ENCODE measurements at regions not wholly inside any gene's neighbourhood (a gene's known extent, or its start where the extent isn't known, plus 50 kb on each side); places are given as distances from the start of the nearest gene placed in this dataset.
A peak's percentile ranks its signal among the peaks of the same experiment; 100 is the strongest.

DNA sequence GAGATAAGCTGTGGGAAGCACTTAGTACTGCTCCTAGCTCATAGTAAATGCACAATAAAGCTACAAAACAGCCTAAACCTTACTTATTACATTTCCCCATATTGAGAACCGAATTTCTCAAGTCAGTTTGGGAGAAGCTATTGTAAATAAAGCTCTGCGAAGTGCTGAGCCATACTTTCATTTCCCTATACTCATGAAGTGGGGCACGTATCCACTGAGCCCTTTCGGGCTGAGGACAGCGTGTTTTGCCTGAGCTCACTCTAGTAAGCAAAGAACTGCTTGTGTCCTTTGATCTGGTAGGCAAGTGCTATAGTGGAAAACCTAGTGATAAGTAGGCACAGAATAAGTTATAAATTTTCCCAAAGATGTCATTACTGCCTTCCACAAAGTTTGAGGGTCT is 165.0 kb downstream of the RSL24D1 start:
- FAIRE-seq (no peak), DNase-seq (ENCODE audit: insufficient read length, low spot score) (no peak)

DNA sequence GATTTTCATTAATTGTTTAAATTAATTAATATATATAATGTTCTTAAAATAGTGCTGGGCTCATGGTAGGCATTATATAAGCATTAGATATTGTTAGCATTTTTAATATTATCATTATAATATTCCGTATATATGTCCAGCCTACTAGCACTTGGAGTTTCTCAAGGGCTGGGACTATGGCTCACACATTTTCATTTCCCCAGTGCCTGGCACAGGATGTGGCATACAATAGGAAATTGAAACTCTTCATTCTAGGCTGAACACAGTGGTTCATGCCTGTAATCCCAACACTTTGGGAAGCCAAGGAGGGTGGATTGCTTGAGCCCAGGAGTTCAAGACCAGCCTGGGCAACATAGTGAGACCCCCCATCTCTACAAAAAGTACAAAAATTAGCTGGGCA is 170.4 kb downstream of the RSL24D1 start:
- no peak for FAIRE-seq
- DNase-seq (ENCODE audit: insufficient read length, low spot score), result no peak

DNA sequence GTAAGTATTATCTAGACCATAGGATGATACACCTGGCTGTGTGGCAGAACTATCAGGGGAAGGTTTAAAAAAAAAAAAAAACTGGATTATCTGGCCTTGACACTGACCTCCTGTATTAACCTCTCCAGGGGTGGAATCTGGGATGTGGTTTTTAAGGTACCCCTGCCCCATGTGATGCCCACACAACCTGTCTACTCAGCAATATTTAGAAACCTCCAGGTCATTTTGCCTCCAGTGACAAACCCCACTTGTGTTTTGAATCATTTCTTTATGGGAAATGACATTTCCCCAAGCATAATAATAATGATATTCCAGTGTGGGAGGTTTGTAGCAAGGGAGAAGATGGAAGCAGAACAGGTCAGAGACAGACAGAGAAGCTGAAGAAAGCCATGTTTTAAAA is 179.1 kb downstream of the RSL24D1 start:
- DNase-seq (ENCODE audit: insufficient read length, low spot score) (no peak), FAIRE-seq (no peak)

DNA sequence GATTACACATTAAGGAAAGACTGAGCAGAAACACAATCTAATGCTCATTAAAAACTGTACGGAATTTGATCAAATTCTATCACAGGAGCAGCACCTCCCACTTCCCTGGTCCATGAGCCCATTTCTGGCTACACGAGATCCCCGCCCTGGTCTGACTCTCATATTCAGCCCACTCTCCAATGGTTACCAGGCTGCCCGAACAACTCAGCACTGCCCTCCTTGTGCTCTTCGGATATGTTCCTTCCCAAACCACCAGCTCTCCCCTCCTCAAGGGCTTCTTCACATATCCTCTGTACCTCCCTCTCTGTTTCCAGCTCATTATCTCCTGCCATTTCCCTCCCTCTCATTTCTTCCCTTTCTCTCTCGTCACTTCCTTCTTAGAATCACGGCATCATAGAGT is 180.5 kb downstream of the RSL24D1 start:
- no peak for DNase-seq (ENCODE audit: insufficient read length, low spot score)
- no peak for FAIRE-seq

DNA sequence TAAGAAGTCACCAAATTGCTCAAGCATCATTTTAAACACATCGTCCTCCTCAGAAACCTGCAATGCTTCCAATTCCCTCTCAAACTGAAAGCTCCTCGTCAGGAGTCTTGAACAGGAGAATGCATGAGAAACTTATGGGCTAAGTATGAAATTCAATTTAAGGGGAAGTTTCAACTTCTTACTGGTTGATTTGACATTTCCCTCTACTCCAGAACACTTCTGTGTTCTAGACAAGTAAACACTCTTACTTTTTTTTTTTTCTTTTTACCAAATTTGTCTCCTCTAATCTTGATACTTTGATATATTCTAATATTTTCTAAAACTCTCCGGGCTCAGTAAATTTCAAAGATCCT is 181.7 kb downstream of the RSL24D1 start:
- FAIRE-seq, result no peak

DNA sequence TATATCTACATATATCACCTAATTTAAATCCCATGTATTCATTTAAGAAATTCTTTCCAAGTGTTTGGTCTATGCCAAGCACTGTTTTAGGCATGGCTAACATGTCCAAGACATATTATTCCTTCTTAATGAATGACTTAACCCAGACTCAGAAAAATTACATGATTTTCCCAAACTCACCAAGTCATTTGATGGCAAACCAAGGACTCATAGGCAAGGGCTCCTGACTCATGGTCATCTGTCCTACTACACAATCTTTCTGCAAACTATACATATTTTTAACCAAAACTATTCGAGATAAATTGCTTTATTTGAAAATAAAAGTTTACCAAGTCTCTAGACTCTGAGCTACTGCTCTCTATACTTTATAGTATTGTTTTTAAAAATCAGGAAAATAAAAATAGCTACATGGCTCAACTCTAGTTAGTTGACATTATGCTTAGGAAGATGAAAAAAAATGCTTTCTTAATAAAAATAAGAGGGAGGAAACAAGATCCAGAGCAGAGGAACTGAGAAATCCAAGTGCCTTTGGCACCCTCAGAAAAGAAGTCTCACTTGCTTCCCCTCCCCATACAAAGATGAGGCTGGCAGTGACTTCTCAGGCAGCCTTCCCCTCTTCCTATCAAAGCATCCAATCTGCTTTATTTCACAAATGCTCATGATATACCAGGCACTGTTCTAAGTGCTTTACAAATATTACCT is 182.2 kb downstream of the RSL24D1 start:
- FAIRE-seq (no peak), DNase-seq (ENCODE audit: insufficient read length, low spot score) (no peak)

More for the DNA sequence above, 181.7 kb downstream of the RSL24D1 start:
- no peak for DNase-seq (ENCODE audit: insufficient read length, low spot score)

DNA sequence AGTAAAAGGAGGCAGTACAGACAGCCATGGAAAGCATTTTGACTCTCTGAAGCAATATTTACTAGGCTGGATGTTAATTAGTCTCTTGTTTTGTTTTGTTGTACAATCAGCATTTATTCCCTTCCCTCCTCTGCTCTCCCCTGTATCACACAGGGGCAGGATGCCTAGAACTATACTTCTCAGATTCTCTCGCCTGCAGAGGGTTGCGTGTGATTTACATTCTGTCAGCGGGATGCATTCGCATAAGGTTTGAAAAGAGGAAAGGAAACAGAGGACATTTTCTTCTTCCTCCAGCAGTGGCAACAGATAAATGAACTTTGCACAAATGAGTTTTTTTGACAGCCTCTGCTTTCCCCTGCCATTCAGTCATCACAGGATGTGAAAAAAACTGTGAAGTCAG is 188.3 kb downstream of the RSL24D1 start:
- DNase-seq (ENCODE audit: insufficient read length, low spot score) (no peak), FAIRE-seq (no peak)

DNA sequence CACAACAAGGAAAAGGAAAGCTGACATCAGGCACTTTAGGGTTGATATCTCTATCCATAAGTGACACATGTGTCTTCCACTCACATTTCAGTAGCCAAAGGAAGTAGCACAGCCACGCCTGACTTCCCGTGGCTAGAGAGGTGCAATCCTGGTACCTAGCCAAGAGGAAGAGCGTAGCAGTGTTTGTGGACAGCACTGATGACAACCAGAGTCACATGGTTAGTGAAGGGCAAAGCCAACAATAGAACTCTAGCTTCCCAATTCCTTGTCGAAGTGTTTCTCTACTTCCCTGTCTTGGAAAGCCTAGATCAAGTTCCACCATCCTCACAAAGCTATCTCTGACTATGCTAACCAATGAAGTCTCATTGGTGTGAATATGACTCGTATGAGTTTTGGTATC is 189.2 kb downstream of the RSL24D1 start:
- DNase-seq (ENCODE audit: insufficient read length, low spot score), result no peak
- FAIRE-seq, result no peak

DNA sequence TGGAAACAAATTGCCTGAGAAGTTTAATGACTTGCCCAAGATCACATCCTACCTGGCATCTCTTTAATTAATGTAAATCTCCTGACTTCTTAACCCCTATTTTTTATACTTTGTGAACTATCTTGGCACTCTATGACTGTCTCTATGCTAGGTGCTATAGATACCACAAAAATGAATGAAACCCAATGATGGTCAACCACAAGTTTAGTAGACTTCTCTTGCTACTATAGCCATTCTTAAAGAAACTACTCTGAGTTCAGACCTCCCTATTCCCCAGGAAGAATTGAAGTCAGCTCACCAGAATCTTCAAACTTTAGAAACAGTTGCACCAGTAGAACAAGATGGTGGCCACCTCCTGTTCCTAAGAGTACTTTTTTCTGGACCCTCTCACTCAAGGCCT is 191.1 kb downstream of the RSL24D1 start:
- DNase-seq (ENCODE audit: insufficient read length, low spot score) (no peak), FAIRE-seq (no peak)

DNA sequence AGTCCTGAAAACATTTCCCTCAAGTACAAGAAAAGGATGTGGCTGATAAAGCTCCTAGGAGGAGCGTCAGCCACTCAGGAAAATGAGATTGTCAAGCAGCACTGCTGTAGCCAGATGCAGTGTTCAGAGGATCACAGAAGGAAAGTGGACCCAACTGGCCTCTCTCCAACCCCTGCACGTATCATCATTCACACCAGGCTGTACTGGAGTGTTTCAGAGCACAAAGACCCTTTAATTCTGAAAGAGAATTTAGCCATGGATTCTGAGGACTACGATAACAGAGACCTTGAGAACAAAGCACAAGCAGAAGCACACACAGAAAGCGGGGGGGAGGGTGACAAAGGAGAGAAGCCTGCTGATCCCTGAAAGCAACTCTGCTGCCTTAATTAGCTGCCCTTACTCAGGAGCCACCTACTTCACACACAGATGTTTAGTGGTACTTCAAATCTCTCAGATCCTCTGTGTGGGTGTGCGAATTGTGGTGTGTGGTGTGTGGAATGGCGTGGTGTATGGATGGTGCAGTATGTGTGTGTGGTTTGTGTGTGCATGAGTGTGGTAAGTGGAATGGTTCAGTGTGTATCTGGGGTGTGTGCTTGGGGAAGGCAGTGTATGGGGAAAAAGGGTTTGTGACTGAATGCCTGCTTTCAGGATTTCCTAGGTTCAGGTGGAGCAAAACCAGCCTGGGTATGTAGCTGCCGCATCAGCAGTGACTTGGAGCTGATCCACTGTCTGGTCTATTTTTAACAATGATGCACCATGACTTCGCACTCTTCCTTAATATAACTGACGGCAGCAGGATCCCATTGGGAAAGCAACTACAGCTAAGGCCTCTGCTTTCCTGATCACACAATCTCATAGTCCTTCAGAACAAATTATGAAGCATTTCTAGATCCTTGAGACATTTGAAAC is 192.5 kb downstream of the RSL24D1 start:
- DNase-seq (ENCODE audit: insufficient read length, low spot score) (no peak), FAIRE-seq (peak; percentile 28)

DNA sequence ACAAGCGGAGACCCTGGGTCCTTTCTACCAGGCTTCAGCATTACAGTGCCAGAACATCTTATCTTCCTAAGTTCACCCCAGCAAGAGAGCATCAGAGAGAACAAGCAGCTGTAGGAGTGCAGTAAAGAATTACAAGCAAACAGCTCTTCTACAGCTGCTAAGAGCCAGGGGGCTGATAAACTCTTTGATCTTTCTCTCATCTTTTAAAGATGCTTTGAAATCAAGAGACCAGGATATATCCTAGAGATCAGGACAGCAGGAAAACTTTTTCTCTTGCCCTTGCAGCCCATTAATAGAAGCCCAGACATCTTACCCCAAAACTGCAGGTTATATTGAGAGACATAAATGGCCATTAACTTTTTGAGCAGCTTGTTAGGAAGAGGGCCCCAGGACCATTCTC is 198.1 kb downstream of the RSL24D1 start:
- DNase-seq (ENCODE audit: insufficient read length, low spot score), result no peak
- FAIRE-seq, result no peak

DNA sequence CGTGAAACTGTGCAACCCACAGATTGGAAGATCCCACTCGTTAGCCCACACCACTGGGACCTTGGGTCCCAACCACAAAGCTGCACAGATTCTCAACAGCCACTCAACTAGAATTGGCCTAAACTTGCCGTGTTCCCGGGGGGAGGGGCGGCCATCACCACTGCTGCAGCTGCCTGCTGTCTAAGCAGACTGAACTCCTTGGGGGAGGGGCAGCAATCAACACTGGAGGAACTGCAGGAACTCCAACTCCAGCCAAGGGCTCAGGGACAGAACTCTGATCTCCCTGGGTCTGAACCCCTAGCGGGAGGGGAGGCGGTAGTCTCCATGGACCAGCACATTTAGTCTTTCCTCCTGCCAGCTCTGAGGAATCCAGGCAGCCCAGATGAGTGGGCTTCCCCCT is 205.9 kb downstream of the RSL24D1 start:
- DNase-seq (ENCODE audit: insufficient read length, low spot score) (no peak), FAIRE-seq (no peak)

DNA sequence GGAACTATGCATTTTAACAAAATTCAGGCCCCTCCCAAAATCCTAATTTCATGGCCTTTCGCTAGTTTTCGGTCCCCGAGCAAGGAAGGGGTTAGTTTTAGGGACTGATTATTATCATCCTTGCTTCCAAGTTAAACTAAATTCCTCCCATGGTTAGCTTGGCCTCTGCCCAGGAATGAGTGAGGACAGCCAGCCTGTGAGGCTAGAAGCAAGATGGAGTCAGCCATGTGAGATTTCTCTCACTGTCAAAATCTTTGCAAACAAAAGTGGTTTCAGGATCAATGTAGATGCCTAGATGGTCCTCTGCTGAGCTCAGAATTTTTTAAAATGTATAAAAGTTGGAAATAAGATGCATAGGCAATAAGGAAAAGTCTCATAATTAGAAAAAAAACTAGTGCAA is 208.9 kb downstream of the RSL24D1 start:
- FAIRE-seq (no peak), DNase-seq (ENCODE audit: insufficient read length, low spot score) (no peak)

DNA sequence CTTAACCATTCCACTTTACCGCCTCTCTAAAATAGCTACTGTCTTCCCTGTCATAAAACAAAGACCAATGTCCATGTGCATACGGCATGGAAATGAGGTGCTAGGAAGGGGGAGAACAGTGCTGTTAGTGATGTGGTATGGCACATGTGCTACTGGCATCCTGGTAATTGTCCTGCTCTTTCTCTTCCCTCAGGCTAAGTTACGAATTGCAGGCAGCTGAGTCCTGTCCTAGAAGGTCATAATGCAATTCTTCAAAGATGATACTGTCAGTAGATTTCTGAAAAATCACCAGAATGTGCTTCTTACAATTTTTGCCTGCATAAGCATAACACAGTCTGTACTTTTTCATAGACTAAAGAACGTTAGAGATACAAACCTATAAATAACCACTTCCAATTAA is 216.8 kb downstream of the RSL24D1 start:
- FAIRE-seq (no peak), DNase-seq (ENCODE audit: insufficient read length, low spot score) (no peak)

DNA sequence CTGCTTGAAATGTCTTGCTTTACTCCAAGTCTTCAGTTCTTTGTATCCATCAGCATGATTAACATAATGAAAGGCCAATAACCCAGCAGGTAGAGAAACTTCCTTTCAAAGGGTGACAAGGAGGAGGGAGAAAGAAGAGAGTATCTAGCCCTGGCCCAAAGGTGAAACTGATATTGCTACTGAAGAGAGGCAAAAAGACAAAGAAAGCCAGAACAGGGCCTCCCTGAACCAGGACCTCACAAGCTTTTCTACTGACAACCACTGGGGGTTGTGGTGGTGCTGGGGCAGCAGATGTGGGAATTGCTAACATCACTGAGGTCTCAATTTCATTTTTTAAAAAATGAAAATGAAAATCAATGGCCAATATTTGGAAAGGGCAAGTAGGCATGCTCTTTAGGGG is 234.1 kb downstream of the RSL24D1 start:
- DNase-seq (ENCODE audit: insufficient read length, low spot score), result no peak
- no peak for FAIRE-seq

DNA sequence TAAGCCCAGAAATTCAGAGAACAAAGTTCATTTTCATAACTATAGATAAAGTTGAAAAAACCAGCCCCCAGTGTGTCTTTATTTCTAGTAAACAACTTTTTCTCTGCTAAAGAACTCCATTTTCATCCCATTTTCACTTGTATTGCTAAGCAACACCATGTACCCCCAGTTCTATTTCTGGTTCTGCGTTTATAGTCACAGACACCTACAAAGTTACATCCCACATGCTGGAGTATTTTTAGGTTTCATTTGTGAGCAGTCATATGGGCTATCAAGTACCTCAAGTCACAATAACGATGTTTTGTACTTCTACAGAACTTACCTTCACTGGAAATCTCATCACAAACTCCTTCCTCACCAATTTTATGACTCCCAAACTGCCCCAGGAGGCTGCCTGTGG is 236.5 kb downstream of the RSL24D1 start:
- DNase-seq (ENCODE audit: insufficient read length, low spot score) (no peak), FAIRE-seq (no peak)

DNA sequence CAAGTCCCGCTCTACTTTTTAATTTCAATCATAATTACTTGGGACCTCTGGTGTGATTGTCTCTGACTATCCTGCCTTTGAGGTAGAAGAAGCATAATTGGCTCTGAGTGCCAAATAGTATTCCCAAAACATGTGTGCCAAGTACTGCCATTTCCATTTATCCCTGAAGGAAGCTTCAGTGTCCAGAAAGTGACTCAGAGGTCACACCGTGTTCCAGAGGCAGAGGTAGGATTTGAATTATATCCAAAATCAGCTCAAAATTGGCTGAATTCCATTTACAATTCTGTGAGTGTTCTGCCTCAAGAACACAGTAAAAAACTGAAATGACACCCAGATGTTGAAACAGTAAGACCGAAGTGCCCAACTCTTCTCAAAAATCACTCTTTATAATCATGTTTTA is 255.3 kb downstream of the RSL24D1 start:
- FAIRE-seq (no peak), DNase-seq (ENCODE audit: insufficient read length, low spot score) (no peak)

DNA sequence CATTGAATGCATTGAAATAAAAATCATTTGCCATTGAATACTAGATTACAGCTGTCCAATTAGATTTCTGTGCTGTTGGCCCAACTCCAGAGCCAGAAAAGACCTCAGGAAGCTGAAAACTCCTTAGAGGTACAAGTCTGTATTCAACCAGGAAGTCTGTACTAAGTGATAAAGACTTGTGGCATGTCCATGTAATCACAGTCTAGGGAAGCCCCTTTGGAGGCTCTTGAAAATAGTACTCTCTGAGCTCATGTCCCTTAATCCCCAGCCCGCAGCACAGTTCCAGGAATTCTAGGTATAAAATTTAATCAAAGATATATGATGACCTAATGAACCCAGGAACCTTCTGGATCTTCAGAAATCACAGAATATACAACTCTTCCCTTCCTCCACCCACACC is 279.4 kb downstream of the RSL24D1 start:
- FAIRE-seq (no peak), DNase-seq (ENCODE audit: insufficient read length, low spot score) (no peak)

DNA sequence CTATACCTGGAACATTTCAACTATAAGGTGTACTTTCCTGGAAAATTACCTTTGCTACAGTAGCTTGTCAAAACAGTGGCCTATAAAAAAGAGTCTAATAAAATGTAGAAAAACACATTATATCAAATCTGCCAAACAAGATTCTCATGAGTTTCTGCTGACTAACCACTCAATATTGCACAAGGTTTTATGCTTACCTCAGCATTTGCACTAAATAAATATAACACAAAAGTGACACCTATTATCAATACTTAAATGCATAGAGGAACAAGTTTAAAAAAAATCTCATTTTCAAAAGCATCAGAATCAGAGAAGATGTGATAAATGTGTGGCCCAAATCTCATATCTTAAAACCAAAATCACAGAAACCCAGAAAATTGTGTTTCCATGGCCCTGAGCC is 281.4 kb downstream of the RSL24D1 start:
- no peak for FAIRE-seq
- no peak for DNase-seq (ENCODE audit: insufficient read length, low spot score)

DNA sequence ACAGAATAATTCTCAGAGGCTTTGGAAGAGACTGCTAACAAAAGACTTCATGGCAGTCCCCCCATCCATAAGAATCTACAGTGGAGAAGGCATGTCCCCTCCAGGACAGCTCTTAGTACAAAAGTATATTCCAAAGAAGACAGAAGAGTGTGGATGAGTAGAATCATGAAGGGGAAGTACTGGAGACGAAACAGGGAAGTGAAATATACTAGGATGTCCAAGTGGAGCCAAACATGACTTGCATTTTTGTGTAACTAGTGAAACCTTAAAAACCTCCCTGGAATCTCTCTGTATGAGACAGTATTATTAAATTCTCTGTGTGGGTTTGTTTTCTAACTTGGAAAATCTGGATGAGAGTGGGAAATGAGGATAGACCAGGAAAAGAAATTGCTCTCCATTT is 312.4 kb downstream of the RSL24D1 start:
- FAIRE-seq (no peak), DNase-seq (ENCODE audit: insufficient read length, low spot score) (no peak)

DNA sequence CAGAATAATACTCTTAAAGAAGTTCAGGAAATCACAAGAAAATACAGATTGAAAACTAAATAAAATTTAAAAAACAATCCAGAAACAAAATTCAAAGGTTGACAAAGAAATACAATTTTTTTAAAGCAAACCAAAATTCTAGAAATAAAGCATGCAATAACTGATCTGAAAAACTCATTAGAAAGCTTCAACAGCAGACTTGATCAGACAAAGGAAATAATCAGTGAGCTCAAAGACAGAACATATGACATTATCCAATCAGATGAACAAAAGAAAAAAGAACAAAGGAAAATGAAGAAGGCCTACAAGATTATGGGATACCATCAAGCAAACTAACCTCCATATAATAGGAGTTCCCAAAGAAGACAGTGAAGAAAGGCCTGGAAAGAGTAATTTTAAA is 336.8 kb downstream of the RSL24D1 start:
- DNase-seq (ENCODE audit: insufficient read length, low spot score), result no peak
- FAIRE-seq, result no peak

DNA sequence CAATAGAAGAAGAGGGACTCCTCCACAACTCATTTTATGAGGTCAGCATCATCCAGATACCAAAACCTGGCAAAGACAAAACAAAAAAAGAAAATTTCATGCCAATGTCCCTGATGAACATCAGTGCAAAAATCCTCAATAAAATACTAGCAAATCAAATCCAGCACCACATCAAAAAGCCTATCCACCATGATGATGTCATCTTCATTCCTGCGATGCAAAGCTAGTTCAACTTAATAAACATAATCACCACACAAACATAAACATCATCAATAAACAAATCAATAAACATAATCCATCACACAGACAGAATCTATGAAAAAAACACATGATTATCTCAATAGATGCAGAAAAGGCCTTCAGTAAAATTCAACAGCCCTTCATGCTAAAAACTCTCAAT is 342.1 kb downstream of the RSL24D1 start:
- FAIRE-seq (no peak), DNase-seq (ENCODE audit: insufficient read length, low spot score) (no peak)
